Glutamatergic neuron (in vitro differentiated cells): ENCODE measurements at regions not wholly inside any gene's neighbourhood (a gene's known extent, or its start where the extent isn't known, plus 50 kb on each side); places are given as distances from the start of the nearest gene placed in this dataset.

ENCODE experiments used
- DNase-seq: peaks from one replicate; pipeline ENCODE4 v3.0.0; 2022
- H3K27ac Mint-ChIP-seq: one replicate; pipeline ENCODE4 v1.8.0; 2020; ENCODE audit warnings: mild to moderate bottlenecking, mixed read lengths, inconsistent platforms; ENCODE audit not compliant: unreplicated experiment
- H3K27me3 Mint-ChIP-seq: one replicate; pipeline ENCODE4 v1.8.0; 2020; ENCODE audit warnings: mild to moderate bottlenecking, moderate library complexity, mixed read lengths, inconsistent platforms; ENCODE audit not compliant: unreplicated experiment
- H3K36me3 Mint-ChIP-seq: one replicate; pipeline ENCODE4 v1.8.0; 2020; ENCODE audit warnings: mild to moderate bottlenecking, mixed read lengths, inconsistent platforms; ENCODE audit not compliant: unreplicated experiment
- H3K4me1 Mint-ChIP-seq: one replicate; pipeline ENCODE4 v1.8.0; 2020; ENCODE audit warnings: mild to moderate bottlenecking, low read depth, mixed read lengths, inconsistent platforms; ENCODE audit not compliant: unreplicated experiment
- H3K4me3 Mint-ChIP-seq: one replicate; pipeline ENCODE4 v1.8.0; 2020; ENCODE audit warnings: mild to moderate bottlenecking, mixed read lengths, inconsistent platforms; ENCODE audit not compliant: unreplicated experiment
- H3K9me3 Mint-ChIP-seq: one replicate; pipeline ENCODE4 v1.8.0; 2020; ENCODE audit warnings: mild to moderate bottlenecking, moderate library complexity, mixed read lengths, inconsistent platforms; ENCODE audit not compliant: unreplicated experiment
- TF ChIP-seq, protein P1 (sequence below): fragments of 200-600 bp; sonication (generic); IDR thresholded peaks from one replicate; pipeline ENCODE4 v1.5.0; 2021; ENCODE audit not compliant: partially characterized antibody, unreplicated experiment

DNA sequence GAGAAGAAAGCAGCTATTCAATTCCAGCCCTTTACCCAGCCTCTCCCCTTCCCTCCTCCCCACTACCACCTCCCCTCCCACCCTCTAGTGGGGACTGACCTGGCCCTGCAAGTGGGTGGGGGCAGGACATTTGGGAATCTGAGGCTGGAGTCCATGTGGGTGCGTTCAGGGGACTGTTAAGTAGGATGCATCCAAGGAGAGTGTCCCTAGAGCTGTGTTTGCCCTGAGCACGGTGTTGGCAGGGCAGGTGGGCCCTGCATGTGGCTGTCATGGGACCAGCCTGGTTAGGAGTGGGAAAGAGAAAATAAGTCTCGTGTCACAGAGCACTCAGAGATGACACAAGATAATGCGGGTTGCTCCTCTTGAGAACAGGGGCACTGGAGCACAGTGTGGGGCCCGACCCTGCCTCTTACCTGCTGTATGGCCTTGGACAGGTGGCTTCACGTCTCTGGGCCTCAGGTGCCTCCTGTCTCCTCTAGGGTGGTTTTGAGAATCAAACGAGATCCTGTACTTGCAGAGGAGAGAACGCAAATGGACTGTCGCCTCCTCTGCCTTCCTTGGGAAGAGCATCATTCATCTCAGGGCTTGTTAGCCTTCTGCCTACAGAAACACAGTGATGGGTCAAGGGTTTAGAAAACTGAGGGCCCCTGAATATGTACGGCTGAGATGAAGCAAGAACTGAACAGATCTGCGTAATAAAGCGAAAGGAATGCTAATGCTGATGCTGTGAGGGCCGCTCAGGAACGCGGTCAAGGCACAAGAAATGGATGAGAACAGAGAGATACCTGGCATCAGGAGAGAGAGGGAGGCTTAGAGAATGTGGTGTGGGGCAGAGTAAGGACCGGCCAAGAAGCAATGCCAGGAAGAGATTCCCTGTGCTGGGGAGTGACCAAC lies 187.7 kb upstream of the HAAO start:
- no peak overlapping the region for H3K27ac Mint-ChIP-seq
- peaks cover 4% of the 10 kb centered on the region for H3K36me3 Mint-ChIP-seq
- TF ChIP-seq, protein P1, sequence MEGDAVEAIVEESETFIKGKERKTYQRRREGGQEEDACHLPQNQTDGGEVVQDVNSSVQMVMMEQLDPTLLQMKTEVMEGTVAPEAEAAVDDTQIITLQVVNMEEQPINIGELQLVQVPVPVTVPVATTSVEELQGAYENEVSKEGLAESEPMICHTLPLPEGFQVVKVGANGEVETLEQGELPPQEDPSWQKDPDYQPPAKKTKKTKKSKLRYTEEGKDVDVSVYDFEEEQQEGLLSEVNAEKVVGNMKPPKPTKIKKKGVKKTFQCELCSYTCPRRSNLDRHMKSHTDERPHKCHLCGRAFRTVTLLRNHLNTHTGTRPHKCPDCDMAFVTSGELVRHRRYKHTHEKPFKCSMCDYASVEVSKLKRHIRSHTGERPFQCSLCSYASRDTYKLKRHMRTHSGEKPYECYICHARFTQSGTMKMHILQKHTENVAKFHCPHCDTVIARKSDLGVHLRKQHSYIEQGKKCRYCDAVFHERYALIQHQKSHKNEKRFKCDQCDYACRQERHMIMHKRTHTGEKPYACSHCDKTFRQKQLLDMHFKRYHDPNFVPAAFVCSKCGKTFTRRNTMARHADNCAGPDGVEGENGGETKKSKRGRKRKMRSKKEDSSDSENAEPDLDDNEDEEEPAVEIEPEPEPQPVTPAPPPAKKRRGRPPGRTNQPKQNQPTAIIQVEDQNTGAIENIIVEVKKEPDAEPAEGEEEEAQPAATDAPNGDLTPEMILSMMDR: no peak
- DNase-seq: no peak
- H3K27me3 Mint-ChIP-seq: peaks cover 6% of the 10 kb centered on the region
- H3K4me1 Mint-ChIP-seq: no peaks in the 10 kb centered on the region
- H3K4me3 Mint-ChIP-seq: no peak overlapping the region
- H3K9me3 Mint-ChIP-seq: peaks cover 2% of the 10 kb centered on the region

- DNase-seq: no peak
- Mint-ChIP-seq H3K4me1 (no peaks in the 10 kb centered on the region), H3K36me3 (peaks cover 4% of the 10 kb centered on the region), H3K9me3 (peaks cover 2% of the 10 kb centered on the region), H3K4me3 (no peak overlapping the region), H3K27ac (no peak overlapping the region), H3K27me3 (peaks cover 6% of the 10 kb centered on the region)
- TF ChIP-seq, protein P1: no peak
Observed at GRCh38 chr2:42979416-42979869, 187.1 kb upstream of the HAAO start.

DNA sequence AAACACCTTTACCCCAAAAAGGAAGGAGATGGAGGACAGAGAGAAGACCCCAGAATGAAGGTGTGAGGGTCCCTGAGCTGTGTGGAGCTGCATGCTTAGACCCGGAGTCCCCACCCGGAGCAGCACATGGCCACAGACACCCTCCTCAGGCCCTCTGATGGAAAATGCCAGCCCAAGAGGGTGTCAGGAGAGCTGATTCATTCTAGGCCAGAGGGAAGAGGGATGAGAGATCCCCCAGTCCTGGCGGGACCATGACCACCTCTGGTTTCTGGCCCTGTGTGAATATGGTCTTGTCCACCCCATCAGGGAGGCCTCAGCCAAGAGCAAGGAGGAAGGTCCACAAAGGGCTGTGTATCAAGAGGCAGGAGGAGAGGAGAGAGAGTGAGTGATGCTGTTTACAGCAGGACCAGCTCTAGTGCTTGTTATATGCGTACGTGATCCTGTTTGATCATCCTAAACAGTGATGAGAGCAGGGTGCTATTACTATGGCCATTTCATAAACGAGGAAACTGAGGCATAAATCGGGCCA lies 186.6 kb upstream of the HAAO start:
- Mint-ChIP-seq H3K27ac (no peak overlapping the region), H3K27me3 (peaks cover 6% of the 10 kb centered on the region), H3K36me3 (peaks cover 4% of the 10 kb centered on the region), H3K9me3 (peaks cover 2% of the 10 kb centered on the region), H3K4me3 (no peak overlapping the region), H3K4me1 (no peaks in the 10 kb centered on the region)
- TF ChIP-seq, protein P1: no peak
- DNase-seq: no peak

- H3K27me3 Mint-ChIP-seq: peaks cover 10% of the 10 kb centered on the region
- H3K27ac Mint-ChIP-seq: no peak overlapping the region
- H3K4me1 Mint-ChIP-seq: no peaks in the 10 kb centered on the region
- no peak overlapping the region for H3K4me3 Mint-ChIP-seq
- peaks cover 4% of the 10 kb centered on the region for H3K36me3 Mint-ChIP-seq
- TF ChIP-seq, protein P1: no peak
- peaks cover 2% of the 10 kb centered on the region for H3K9me3 Mint-ChIP-seq
- DNase-seq: no peak
Observed at GRCh38 chr2:42978175-42978886, 185.9 kb upstream of the HAAO start.
